ENCODE measurements at regions not wholly inside any gene's neighbourhood (a gene's known extent, or its start where the extent isn't known, plus 50 kb on each side); places are given as distances from the start of the nearest gene placed in this dataset.
A peak's percentile ranks its signal among the peaks of the same experiment; 100 is the strongest.

GRCh38 chr14:34053666-34054065, 102.8 kb upstream of the EGLN3 start:
- TF ChIP-seq CTCF (IDR thresholded peaks at IDR 0.05) (peak in 1 of 3 donors; percentile 25), EP300 (IDR thresholded peaks at IDR 0.05) (no peak)
- intact Hi-C loops (cut with DNase I) = no loop called here
- Histone ChIP-seq H3K36me3 (no peaks in the 10 kb centered on the region), H3K27me3 (no peaks in the 10 kb centered on the region), H3K4me3 (no peak overlapping the region), H3K27ac (no peak overlapping the region), H3K9me3 (no peaks in the 10 kb centered on the region), H3K4me1 (ENCODE audit: insufficient read depth) (peaks cover 1% of the 10 kb centered on the region)
- 42 to 54% (median 46%) methylated on average over 3 of the region's 3 CpGs for WGBS, 3 donors
- peak; percentile 61 to 74 (median 66) for DNase-seq

GRCh38 chr14:34052658-34053014, 101.8 kb upstream of the EGLN3 start:
- H3K27ac ChIP-seq = no peak overlapping the region

GRCh38 chr14:34051966-34052657, 101.2 kb upstream of the EGLN3 start:
- intact Hi-C loops (cut with DNase I) = no loop called here
- Histone ChIP-seq H3K9me3 (no peaks in the 10 kb centered on the region), H3K4me1 (ENCODE audit: insufficient read depth) (peaks cover 1% of the 10 kb centered on the region), H3K36me3 (no peaks in the 10 kb centered on the region), H3K27me3 (no peaks in the 10 kb centered on the region), H3K27ac (no peak overlapping the region), H3K4me3 (no peak overlapping the region)
- no peak for TF ChIP-seq POLR2A (IDR thresholded peaks at IDR 0.05)
- no peak for TF ChIP-seq EP300 (IDR thresholded peaks at IDR 0.05)
- TF ChIP-seq CTCF (IDR thresholded peaks at IDR 0.05) = no peak
- WGBS, 3 donors = 44 to 72% (median 58%) methylated on average over 5 of the region's 5 CpGs
- no peak for DNase-seq

More at GRCh38 chr14:34052658-34053014, 101.8 kb upstream of the EGLN3 start:
- H3K4me1 ChIP-seq (ENCODE audit: insufficient read depth) = peaks cover 1% of the 10 kb centered on the region
- DNase-seq = no peak
- TF ChIP-seq EP300 (IDR thresholded peaks at IDR 0.05) (no peak), CTCF (IDR thresholded peaks at IDR 0.05) (no peak), POLR2A (IDR thresholded peaks at IDR 0.05) (no peak)
- intact Hi-C loops (cut with DNase I) = no loop called here
- 82 to 87% (median 87%) methylated on average over 5 of the region's 5 CpGs for WGBS, 3 donors
- no peak overlapping the region for H3K4me3 ChIP-seq
- no peaks in the 10 kb centered on the region for H3K9me3 ChIP-seq
- H3K36me3 ChIP-seq = no peaks in the 10 kb centered on the region
- no peaks in the 10 kb centered on the region for H3K27me3 ChIP-seq

- H3K36me3 ChIP-seq = no peaks in the 10 kb centered on the region
- peaks cover 1% of the 10 kb centered on the region for H3K4me1 ChIP-seq (ENCODE audit: insufficient read depth)
- no peak overlapping the region for H3K27ac ChIP-seq
- WGBS, 3 donors = 97 to 100% (median 98%) methylated on average over 1 of the region's 1 CpG
- TF ChIP-seq CTCF (IDR thresholded peaks at IDR 0.05) = no peak
- TF ChIP-seq EP300 (IDR thresholded peaks at IDR 0.05) = no peak
- no peak for TF ChIP-seq POLR2A (IDR thresholded peaks at IDR 0.05)
- H3K27me3 ChIP-seq = no peaks in the 10 kb centered on the region
- H3K4me3 ChIP-seq = no peak overlapping the region
- DNase-seq = no peak
- intact Hi-C loops (cut with DNase I) = no loop called here
- no peaks in the 10 kb centered on the region for H3K9me3 ChIP-seq
Measured at GRCh38 chr14:34050606-34051005, 99.7 kb upstream of the EGLN3 start.
